ENCODE measurements at regions not wholly inside any gene's neighbourhood (a gene's known extent, or its start where the extent isn't known, plus 50 kb on each side); places are given as distances from the start of the nearest gene placed in this dataset.

GRCh38 chrX:148269513-148269912 is 230.9 kb upstream of the AFF2 start:
- CTCF ChIA-PET = no interaction called here
- Histone ChIP-seq H4K20me1 (replicated peaks; ENCODE audit: control insufficient read depth, extremely low read depth, insufficient read depth, low read length) (no peaks in the 10 kb centered on the region), H3K36me3 (ENCODE audit: control insufficient read depth in 2 of 2, extremely low read depth in 1 of 2, insufficient read depth in 2 of 2, low read length in 2 of 2) (no peaks in the 10 kb centered on the region), H3K4me1 (ENCODE audit: control insufficient read depth, extremely low read depth, insufficient read depth, low read length) (no peaks in the 10 kb centered on the region), H2AFZ (ENCODE audit: low read depth, low read length) (no peak overlapping the region), H3K4me2 (ENCODE audit: insufficient read depth, low read length) (no peak overlapping the region), H3K27ac (ENCODE audit: insufficient read depth, low read depth, low read length) (no peak overlapping the region), H3K4me3 (replicated peaks in 1 of 3; ENCODE audit: insufficient read depth in 1 of 3, low read depth in 1 of 3, low read length in 3 of 3) (no peak overlapping the region), H3K79me2 (ENCODE audit: control insufficient read depth, insufficient read depth, low read length) (no peaks in the 10 kb centered on the region), H3K9ac (replicated peaks; ENCODE audit: extremely low read depth, insufficient read depth, low read length) (no peak overlapping the region), H3K27me3 (ENCODE audit: control insufficient read depth in 2 of 2, insufficient read depth in 2 of 2, low read length in 2 of 2) (no peaks in the 10 kb centered on the region), H3K9me3 (replicated peaks; ENCODE audit: control insufficient read depth, insufficient read depth, low read length) (no peaks in the 10 kb centered on the region), H3K9me1 (replicated peaks; ENCODE audit: control insufficient read depth, extremely low read depth, insufficient read depth, low read length) (no peaks in the 10 kb centered on the region)
- dilution Hi-C loops (cut with MboI; ENCODE audit: extremely low pct_ligation_motif_present, low sequenced_read_pairs) (no loop called here), intact Hi-C loops (cut with micrococcal nuclease) (no loop called here)
- TF ChIP-seq JUN (IDR thresholded peaks at IDR 0.05; ENCODE audit: borderline replicate concordance, insufficient read depth, insufficient read length, low read depth) (no peak), MAX (IDR thresholded peaks at IDR 0.05; ENCODE audit: insufficient read depth, insufficient read length) (no peak), MYC (IDR thresholded peaks at IDR 0.05; ENCODE audit: low read depth, low read length) (no peak), POLR2AphosphoS5 (IDR thresholded peaks at IDR 0.05; ENCODE audit: insufficient read depth, low read depth, low read length) (no peak), GATA2 (IDR thresholded peaks at IDR 0.05; ENCODE audit: insufficient read depth, insufficient read length, low read depth, low read length) (no peak), POLR2A (IDR thresholded peaks at IDR 0.05; ENCODE audit: low read depth, low read length) (no peak), EZH2 (IDR thresholded peaks at IDR 0.05; ENCODE audit: borderline replicate concordance, low read depth, low read length, severe bottlenecking) (no peak), FOS (IDR thresholded peaks at IDR 0.05; ENCODE audit: borderline replicate concordance, insufficient read depth, low read length) (no peak)
- TF ChIP-seq, protein P1, sequence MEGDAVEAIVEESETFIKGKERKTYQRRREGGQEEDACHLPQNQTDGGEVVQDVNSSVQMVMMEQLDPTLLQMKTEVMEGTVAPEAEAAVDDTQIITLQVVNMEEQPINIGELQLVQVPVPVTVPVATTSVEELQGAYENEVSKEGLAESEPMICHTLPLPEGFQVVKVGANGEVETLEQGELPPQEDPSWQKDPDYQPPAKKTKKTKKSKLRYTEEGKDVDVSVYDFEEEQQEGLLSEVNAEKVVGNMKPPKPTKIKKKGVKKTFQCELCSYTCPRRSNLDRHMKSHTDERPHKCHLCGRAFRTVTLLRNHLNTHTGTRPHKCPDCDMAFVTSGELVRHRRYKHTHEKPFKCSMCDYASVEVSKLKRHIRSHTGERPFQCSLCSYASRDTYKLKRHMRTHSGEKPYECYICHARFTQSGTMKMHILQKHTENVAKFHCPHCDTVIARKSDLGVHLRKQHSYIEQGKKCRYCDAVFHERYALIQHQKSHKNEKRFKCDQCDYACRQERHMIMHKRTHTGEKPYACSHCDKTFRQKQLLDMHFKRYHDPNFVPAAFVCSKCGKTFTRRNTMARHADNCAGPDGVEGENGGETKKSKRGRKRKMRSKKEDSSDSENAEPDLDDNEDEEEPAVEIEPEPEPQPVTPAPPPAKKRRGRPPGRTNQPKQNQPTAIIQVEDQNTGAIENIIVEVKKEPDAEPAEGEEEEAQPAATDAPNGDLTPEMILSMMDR (IDR thresholded peaks at IDR 0.05; ENCODE audit: extremely low read depth in 1 of 2, insufficient read depth in 1 of 2, low read depth in 1 of 2, low read length in 2 of 2) = no peak
- BruUV-seq (replicated peaks) = no TSS peak
- DNase-seq (ENCODE audit: low read depth, low spot score) (no peak), FAIRE-seq (no peak)
- POLR2A ChIA-PET = no interaction called here

Data from endothelial cell of umbilical vein (primary cell).